ENCODE measurements at regions not wholly inside any gene's neighbourhood (a gene's known extent, or its start where the extent isn't known, plus 50 kb on each side); places are given as distances from the start of the nearest gene placed in this dataset.

DNA sequence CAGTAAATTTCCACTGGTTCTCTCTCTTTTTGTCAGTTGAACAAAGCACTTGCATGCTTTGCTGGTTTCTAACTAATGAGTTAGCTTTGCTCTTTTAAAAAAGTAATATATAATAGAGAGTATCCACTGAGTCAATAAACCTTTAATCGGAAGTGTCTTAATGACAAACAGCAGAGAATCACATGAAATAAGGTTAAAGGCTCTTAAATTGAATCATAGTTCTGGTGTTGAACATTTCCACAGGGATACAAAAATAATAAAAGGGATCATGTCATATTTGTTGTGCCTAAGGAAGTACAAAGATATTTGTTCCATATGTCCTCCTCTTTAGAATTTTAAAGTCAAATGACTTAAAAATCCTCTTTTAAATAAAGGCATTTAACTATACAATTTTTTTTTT, 362.6 kb downstream of the LRIG3 start:
- no peak for TF ChIP-seq POLR2AphosphoS5 (IDR thresholded peaks at IDR 0.05)
- TF ChIP-seq, protein P1, sequence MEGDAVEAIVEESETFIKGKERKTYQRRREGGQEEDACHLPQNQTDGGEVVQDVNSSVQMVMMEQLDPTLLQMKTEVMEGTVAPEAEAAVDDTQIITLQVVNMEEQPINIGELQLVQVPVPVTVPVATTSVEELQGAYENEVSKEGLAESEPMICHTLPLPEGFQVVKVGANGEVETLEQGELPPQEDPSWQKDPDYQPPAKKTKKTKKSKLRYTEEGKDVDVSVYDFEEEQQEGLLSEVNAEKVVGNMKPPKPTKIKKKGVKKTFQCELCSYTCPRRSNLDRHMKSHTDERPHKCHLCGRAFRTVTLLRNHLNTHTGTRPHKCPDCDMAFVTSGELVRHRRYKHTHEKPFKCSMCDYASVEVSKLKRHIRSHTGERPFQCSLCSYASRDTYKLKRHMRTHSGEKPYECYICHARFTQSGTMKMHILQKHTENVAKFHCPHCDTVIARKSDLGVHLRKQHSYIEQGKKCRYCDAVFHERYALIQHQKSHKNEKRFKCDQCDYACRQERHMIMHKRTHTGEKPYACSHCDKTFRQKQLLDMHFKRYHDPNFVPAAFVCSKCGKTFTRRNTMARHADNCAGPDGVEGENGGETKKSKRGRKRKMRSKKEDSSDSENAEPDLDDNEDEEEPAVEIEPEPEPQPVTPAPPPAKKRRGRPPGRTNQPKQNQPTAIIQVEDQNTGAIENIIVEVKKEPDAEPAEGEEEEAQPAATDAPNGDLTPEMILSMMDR (IDR thresholded peaks at IDR 0.05 in 8 of 11, conservative IDR thresholded peaks at IDR 0.05 in 3 of 11), result no peak

Measured in spleen (tissue), 7 donors.